ENCODE measurements at regions not wholly inside any gene's neighbourhood (a gene's known extent, or its start where the extent isn't known, plus 50 kb on each side); places are given as distances from the start of the nearest gene placed in this dataset.
"Not testable (repeated sequence)": the region's sequence is repeated elsewhere in the genome, so short reads cannot be mapped to it uniquely, and the experiment has no call there.

GRCh38 chr2:65794994-65795393 lies 362.6 kb upstream of the SPRED2 start:
- intact Hi-C loops (cut with micrococcal nuclease): no loop called here

GRCh38 chr2:65791404-65791975 lies 359.1 kb upstream of the SPRED2 start:
- intact Hi-C loops (cut with micrococcal nuclease): no loop called here

- intact Hi-C loops (cut with micrococcal nuclease): no loop called here
These were observed 358.2 kb upstream of the SPRED2 start for GRCh38 chr2:65790676-65790935.

- intact Hi-C loops (cut with micrococcal nuclease): no loop called here
These were observed 357.7 kb upstream of the SPRED2 start for GRCh38 chr2:65789923-65790675.

GRCh38 chr2:65788556-65788955 lies 356.2 kb upstream of the SPRED2 start:
- intact Hi-C loops (cut with micrococcal nuclease): no loop called here

GRCh38 chr2:65786765-65787164 lies 354.4 kb upstream of the SPRED2 start:
- intact Hi-C loops (cut with micrococcal nuclease): no loop called here

- intact Hi-C loops (cut with micrococcal nuclease): no loop called here
These were observed 353.8 kb upstream of the SPRED2 start for GRCh38 chr2:65786007-65786717.

GRCh38 chr2:65782996-65783650 lies 350.7 kb upstream of the SPRED2 start:
- intact Hi-C loops (cut with micrococcal nuclease): no loop called here

- intact Hi-C loops (cut with micrococcal nuclease): no loop called here
These were observed 349.8 kb upstream of the SPRED2 start for GRCh38 chr2:65782186-65782585.

GRCh38 chr2:65781756-65782155 lies 349.4 kb upstream of the SPRED2 start:
- intact Hi-C loops (cut with micrococcal nuclease): no loop called here

GRCh38 chr2:65779021-65779420 lies 346.6 kb upstream of the SPRED2 start:
- intact Hi-C loops (cut with micrococcal nuclease): no loop called here

- intact Hi-C loops (cut with micrococcal nuclease): no loop called here
These were observed 345.7 kb upstream of the SPRED2 start for GRCh38 chr2:65778137-65778536.

- intact Hi-C loops (cut with micrococcal nuclease): no loop called here
These were observed 343.4 kb upstream of the SPRED2 start for GRCh38 chr2:65775839-65776238.

- intact Hi-C loops (cut with micrococcal nuclease): no loop called here
These were observed 335.5 kb upstream of the SPRED2 start for GRCh38 chr2:65767946-65768345.

- intact Hi-C loops (cut with micrococcal nuclease): no loop called here
These were observed 334.4 kb upstream of the SPRED2 start for GRCh38 chr2:65766768-65767267.

- intact Hi-C loops (cut with micrococcal nuclease): no loop called here
These were observed 333.0 kb upstream of the SPRED2 start for GRCh38 chr2:65765376-65765775.

- intact Hi-C loops (cut with micrococcal nuclease): no loop called here
These were observed 329.7 kb upstream of the SPRED2 start for GRCh38 chr2:65762068-65762467.

GRCh38 chr2:65754219-65754618 lies 321.8 kb upstream of the SPRED2 start:
- intact Hi-C loops (cut with micrococcal nuclease): no loop called here

- intact Hi-C loops (cut with micrococcal nuclease): no loop called here
These were observed 319.0 kb upstream of the SPRED2 start for GRCh38 chr2:65751408-65751807.

- intact Hi-C loops (cut with micrococcal nuclease): no loop called here
These were observed 317.1 kb upstream of the SPRED2 start for GRCh38 chr2:65749545-65749944.

- intact Hi-C loops (cut with micrococcal nuclease): not testable (repeated sequence)
These were observed 315.5 kb upstream of the SPRED2 start for GRCh38 chr2:65747875-65748274.

All from T-helper 2 cell treated with Interferon-gamma antibody and Interleukin-4, amounts not matched to agents 100 ng/mL and 5 ng/mL, for 36 hours (primary cell).